Endothelial cell of umbilical vein (primary cell): ENCODE measurements at regions not wholly inside any gene's neighbourhood (a gene's known extent, or its start where the extent isn't known, plus 50 kb on each side); places are given as distances from the start of the nearest gene placed in this dataset.

Experiments used
- CTCF ChIP-seq, 2 donors: IDR thresholded peaks; 1 replicate in 1 of 2; 2 replicates in 1 of 2; pipeline ENCODE4 v1.5.1; 2011; ENCODE audit warnings: low read length in 2 of 2, mild to moderate bottlenecking in 2 of 2, moderate library complexity in 2 of 2, control low read depth in 1 of 2, inconsistent platforms in 1 of 2, low read depth in 1 of 2; ENCODE audit not compliant: insufficient read depth in 1 of 2; ENCODE audit errors: extremely low read depth in 1 of 2
- POLR2A ChIP-seq: IDR thresholded peaks from 2 replicates; pipeline ENCODE4 v1.6.1; 2012; ENCODE audit warnings: low read depth, mild to moderate bottlenecking, control low read depth, low read length
- POLR2AphosphoS5 ChIP-seq: IDR thresholded peaks from 2 replicates; pipeline ENCODE4 v1.6.1; 2012; ENCODE audit warnings: low read depth, mild to moderate bottlenecking, control low read depth, low read length, moderate library complexity; ENCODE audit not compliant: insufficient read depth

DNA sequence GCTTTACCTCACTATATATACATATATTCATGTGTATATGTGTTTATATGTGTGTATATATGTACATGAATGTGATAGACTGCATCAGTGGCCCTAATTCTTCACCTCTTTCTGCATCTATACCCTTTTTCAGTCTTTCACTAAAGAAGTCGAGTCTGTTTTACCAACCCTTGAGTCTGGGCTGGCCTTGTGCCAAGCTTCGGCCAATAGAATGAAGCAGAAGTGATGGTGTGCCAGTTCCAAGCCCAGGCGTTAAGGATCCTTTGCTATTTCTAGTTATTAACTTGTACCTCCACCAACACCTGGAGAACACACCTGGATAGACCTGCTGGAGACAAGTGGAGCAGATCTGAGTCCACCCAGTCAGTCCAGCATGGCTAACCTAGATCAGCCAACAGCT is 61.6 kb upstream of the PPM1J start:
- no peak for TF ChIP-seq POLR2A
- TF ChIP-seq CTCF (IDR thresholded peaks at IDR 0.05; ENCODE audit: extremely low read depth in 1 of 2, insufficient read depth in 1 of 2, low read depth in 1 of 2, low read length in 2 of 2), result no peak
- TF ChIP-seq POLR2AphosphoS5, result no peak
